ENCODE measurements at regions not wholly inside any gene's neighbourhood (a gene's known extent, or its start where the extent isn't known, plus 50 kb on each side); places are given as distances from the start of the nearest gene placed in this dataset.
"Not testable (repeated sequence)": the region's sequence is repeated elsewhere in the genome, so short reads cannot be mapped to it uniquely, and the experiment has no call there.

DNA sequence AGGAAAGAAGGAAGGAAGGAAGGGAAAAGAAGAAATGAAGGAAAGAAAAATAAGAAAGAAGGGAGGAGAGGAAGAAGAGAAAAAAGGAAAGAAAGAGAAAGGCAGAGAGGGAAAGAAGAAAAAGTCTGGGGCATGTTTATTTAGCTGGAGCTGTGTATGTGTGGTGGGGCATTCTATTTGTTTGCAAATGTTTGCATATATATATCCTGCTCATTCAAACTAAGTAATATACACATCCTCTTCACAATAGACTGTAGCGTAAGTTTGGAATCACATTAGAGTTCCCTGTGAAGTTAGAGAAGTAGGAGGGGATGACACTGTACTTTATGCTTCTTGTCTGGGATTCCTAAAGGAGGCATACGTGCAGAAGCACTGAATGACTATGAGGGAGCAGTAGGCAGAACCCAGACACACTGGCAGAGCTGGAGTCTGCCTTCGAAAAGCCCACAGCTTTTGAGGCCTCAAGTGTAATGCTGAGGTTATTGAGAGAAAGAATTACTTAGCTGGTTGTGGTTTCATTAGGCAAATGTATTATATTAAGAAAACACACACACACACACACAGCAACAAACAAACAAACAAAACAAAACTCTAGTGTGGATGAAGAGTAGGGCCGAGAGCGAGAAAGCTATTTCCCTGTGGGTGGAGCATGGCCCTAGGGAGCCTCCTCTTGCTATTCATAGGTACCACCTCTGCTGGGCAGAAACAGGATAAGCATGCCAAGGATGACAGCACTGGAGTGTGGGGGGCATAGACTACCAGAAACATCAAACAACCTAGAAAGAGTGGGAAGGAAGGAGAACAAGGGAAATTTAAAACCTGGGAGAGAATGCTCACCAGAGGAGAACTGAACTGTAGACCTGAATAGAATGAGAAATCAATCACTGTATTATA, 905.1 kb upstream of the NXPH2 start:
- DNase-seq = no peak

DNA sequence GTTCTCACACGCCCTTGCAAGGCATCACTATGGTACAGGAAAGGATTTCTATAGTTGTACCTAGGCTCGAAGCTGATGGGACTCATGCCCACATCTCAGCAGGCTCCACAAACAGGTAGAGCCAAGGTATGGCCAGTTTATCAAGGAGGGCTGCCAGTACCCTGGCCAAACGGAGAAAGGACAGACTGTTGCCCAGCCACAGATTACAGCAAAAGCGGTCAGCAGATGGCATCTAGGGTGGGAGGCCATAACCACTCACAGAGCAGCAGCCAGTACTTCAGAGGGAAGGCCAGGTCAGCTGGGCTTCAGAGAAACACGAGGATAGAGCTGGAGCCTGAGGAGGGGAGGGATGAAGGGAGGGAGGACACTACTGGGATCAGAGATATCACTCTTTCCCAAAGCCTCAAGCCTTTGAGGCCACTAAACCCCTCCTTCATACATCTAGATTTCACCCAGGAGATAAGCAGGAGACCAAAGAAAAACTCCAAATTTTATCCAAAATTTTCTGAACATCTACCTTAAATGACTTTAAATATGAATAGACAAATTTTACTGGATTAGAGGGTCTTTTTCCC, 904.2 kb upstream of the NXPH2 start:
- DNase-seq = no peak

DNA sequence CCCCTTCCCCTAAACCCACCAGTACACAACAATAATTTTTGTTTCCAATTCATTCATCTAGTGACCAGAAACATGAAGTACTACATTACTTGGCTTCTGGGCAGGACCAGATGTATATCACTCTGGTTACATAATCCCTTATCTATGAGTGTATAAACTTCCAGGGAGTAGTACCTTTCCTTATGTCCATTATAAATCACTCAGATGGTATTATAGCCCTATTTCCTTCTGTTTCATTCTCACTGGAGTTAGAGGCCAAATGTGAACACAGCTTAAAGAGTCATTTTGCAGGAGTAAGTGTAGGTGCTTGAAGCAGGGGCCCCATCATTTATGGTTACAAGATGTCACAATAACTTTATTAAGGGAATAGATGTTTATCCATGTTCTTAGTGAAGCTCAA, 894.4 kb upstream of the NXPH2 start:
- no peak for DNase-seq

DNA sequence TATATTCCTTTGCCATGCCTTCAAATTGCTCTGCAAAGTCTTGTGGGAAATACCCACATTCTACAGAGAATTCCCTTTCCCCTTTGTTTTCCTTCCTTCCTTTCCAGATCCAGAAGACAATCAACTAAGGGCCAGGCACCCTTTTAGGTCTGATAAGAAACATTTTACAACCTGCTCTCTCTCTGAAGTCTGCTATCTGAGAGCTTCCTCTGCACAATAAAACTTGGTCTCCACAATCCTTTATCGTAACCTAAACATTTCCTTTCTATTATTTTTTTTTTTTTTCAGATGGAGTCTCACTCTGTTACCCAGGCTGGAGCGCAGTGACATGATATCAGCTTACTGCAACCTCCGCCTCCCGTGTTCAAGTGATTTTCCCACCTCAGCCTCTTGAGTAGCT, 893.3 kb upstream of the NXPH2 start:
- not testable (repeated sequence) for DNase-seq

DNA sequence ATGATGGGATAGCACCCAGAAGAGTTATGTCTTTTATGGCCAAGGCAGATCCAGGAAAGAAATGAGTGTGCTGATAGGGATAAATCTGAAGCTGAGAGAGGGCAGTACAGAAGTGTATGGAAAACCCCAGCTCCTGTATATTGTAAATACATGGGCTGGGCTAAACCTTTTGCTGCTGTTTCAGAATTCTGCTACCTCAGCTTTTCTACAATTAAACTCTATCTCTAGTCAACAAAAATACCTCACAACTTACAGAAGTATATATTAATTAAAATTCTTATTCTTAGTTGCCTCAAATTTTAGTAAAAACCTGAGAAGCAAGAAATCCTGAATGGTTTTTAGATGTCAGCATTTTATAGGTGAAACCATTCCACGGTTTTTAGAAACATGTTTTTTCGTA, 889.5 kb upstream of the NXPH2 start:
- no peak for DNase-seq

DNA sequence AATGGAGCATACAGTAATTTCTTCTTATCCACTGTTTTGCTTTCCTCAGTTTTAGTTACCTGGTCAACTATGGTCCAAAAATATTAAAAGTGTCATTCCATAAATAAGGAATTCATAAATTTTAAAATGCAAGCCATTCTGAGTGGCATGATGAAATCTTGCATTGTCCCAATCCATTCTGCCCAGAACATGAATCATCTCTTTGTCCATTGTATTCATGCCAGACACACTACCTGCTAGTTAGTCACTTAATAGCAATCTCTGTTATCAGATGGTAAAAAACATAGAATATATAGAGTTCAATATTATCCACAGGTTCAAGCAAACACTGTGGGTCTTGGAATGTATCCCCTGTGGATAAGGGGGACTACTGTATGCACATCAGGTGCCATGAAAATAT, 872.2 kb upstream of the NXPH2 start:
- no peak for DNase-seq

DNA sequence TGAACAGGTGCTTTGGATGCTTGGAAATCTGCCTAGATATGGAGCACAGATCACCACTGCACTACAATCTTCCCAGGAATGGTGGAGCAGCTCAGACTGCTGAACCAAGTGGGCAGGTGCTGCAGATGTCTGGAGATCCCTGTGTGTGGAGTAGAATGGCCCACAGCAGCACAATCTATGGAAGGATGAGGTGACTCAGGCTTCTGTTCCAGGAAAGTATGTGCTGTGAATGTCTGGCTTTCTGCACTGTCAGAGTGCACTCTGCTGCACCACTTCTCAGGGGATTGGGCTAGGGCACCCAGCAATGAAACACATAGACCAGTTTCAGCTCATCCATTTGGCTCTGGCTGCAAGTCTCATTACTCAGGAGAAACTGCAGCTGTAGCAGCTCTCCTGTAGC, 865.4 kb upstream of the NXPH2 start:
- no peak for DNase-seq

DNA sequence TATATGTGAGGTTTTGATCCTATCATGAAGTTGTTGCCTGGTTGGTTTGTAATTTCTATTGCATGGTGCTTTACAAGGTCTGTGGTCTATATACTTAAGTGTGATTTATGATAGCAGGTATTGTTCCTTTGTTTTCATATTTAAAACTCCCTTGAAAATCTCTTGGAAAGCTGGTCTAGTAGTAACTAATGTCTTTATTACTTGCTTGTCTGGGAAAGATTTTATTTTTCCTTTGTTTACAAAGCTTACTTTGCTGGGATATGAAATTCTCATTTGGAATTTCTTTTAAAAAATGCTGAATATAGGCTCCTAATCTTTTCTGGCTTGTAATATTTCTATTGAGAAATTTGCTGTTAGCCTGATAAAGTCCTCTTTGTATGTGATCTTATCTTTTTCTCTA, 862.9 kb upstream of the NXPH2 start:
- no peak for DNase-seq

DNA sequence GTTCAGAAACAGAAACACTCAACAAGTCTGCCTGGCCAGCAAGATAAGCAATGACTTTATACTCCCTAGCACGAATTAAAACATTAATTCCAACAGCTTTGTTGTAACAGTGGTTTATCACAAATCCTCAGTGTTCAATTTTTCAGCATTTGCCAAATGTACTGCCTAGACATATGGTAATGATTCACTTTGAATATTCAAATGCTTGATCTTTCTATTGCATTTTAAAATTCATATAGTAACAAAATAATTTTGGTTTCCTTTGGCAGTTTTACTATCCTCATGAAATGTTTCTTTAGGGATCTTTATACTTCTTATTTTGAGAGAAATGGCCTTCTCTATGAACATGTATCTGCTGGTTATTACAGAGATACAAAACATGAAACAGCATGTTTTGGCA, 851.8 kb upstream of the NXPH2 start:
- DNase-seq = peak; percentile 4

DNA sequence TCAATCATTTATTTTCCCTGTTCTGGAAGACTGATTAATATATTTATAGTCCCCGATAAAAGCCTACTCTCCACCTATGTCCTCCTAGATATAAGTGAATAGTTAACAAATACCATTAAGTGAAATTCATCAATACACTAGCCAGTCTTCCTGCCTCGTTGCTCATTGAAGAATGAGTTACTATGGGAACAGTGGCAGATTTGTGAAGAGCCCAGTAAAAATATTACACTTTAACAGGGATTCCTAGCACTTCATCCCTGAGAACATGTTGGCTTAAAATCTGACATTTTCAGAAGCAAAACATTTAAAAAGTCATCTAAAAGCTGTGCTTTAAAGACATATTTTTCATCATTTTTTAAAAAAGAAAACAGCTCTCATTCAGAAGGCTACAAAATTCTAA, 848.7 kb upstream of the NXPH2 start:
- no peak for DNase-seq

DNA sequence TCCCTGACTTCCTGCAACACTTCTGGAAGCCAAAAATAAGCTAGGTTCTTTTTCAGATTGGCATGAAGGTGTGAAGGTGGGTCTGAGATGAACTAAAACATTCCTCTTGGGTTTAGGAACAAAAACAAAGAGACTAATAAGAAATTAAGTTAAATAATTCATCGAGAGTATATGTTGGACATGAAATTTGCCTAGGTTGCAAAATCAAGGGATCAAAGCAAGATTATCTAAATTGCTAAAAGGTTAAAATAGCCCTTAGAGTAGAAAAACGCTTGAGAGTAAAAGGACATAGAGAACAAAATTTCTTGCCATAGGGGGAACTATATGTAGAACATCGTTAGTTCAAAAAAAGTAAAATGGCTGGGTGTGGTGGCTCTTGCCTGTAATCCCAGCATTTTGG, 845.9 kb upstream of the NXPH2 start:
- DNase-seq = no peak

DNA sequence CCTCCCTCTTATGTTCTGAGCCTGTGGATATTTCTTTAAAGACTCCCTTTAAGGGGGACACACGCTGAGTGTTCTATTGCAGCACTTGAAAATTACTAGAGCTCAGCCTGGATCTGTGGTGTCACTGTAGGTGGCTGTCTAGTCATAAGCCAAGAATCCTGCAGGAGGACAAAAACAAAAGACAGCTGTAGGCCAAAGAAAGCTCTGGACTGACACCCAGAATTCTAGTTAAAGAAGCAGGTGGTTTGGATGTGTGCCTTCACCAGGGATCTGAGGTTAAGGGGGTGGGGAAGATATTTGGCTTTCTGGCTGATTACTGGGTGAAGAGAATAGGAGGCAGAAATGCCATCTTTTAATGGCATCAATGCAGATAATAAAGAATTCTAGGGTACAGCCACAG, 842.5 kb upstream of the NXPH2 start:
- no peak for DNase-seq

DNA sequence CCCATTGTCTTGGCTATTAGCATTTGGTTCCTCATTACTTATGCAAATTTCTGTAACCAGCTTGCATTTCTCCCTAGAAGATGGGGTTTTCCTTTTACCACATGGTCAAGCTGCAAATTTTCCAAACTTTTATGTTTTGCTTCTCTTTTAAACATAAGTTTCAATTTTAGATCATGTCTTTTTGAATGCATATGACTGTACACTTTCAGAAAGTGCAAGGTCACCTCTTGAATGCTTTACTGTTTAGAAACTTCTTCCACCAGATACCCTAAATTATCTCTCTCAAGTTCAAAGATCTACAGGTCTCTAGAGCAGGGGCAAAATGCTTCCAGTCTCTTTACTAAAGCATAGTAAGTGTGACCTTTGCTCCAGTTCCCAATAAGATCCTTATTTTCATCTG, 837.6 kb upstream of the NXPH2 start:
- no peak for DNase-seq

DNA sequence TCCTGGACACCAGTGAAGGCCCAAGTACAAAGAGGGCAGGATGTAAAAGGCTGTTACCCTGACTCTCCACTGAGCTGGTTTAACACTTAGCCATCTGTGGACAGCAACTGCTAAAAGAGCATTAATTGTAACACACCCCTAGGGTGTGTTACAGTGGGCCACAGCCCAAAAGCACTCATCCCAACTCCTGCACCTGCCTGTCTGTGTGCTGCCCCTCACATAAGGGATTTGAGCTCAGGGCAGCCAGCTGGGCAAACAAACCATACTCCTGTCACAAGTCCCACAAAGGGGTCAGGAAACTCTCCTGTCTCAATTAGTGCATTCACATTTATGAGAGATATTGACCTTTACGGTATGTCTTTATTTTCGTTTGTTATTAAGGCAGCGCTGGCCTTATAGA, 833.1 kb upstream of the NXPH2 start:
- DNase-seq = no peak

DNA sequence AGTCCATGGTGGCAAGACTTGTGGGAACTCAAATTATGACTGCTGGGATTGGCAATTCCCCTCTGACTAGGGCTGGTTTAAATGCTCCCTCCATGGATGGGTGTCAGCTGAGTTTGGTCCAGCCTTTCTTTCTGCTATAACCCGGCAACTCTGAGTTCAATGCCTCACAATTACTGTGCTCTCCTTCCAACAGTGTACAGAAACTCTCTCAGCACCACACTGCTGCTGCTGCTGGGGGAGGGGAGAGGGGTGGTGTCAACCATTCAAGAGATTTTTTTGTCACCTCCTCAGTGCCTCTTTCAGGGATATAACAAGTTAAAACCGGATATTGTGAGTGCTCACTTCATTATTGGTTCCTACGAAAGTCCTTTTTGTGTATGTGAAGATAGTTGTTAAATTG, 830.3 kb upstream of the NXPH2 start:
- no peak for DNase-seq

DNA sequence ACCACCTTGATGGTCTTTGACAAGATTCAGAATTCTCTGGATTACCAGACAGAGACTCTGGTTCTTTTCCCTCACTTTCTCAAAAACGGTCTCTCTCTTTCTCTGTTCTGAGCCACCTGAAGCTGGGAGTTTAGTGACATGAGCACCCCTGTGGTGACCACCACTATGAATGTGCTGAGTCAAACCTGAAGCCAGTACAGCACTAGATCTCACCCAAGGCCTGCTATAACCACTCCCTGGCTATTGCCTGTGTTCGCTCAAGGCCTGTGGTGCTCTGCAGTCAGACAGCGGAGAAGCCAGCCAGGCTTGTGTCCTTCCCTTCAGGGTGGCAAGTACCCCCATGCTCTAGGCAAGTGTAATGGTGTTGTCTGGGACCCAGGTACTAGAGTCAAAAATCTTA, 828.9 kb upstream of the NXPH2 start:
- no peak for DNase-seq

DNA sequence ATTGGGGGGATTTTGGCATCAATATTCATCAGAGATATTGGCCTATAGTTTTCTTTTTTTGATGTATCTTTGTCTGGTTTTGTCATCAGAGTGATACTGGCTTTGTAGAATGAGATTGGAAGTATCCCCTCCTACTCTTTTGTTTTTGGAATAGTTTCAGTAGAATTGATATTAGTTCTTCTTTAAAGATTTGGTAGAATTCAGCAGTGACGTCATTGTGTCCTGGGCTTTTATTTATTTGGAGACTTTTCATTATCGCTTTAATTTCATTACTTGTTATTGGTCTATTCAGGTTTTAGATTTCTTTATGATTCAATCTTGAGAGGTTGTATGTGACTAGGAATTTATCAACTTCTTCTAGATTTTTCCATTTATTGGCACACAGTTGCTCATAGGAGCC, 825.5 kb upstream of the NXPH2 start:
- no peak for DNase-seq

DNA sequence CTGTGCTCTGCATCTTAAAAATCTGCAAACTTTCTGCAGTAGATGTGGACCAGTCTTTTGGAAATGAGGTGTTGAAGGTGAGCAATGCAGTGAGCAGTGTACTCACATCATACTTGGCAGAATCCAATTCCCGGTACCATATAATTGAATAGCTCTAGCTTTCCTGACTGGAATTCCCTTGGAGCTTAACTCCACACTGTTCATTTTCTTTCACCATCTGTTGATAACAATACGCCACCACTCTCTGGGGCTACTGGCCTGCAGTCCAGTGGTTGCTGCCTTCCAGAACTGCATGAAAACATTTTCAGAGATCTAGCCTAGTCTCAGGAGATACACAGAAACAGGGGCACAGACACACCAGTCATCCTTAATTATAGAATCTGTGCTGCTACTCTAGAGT, 820.0 kb upstream of the NXPH2 start:
- no peak for DNase-seq

DNA sequence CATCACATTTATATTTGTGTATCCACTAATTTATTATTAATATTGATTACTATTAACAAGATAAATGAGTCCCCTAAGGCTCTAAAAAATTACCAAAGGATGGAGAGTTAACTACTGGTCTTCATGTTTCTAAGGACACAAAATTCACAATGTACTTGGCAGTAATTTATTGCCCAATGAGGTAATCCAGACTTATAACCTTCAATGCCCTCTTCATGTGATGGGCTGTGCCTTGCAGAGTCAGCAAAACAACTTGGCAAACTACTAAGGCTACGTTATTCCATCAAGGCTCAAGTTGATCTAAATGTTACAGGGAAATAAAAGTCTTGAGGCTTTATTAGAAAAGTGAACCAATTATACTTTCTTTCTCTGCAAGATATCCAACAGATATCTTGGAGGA, 804.9 kb upstream of the NXPH2 start:
- DNase-seq = no peak

DNA sequence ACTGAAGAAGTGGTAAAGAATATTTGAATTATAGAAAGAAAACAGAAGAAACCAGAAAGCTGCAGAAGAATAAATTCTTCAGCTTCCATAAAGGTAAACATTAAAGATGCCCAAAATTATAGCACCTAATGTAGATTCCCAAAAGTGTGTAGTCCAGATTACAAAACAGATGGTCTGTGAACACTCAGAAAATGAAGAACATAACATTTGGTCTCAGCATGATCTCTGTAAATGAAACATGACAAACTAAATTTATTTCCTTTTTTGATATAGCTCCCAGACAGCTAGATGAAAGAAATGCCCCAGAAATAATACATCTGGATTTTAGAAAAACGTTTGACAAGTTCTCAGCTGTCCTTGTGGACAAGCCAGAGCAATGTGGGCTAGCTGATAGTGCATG, 794.2 kb upstream of the NXPH2 start:
- DNase-seq = no peak

DNA sequence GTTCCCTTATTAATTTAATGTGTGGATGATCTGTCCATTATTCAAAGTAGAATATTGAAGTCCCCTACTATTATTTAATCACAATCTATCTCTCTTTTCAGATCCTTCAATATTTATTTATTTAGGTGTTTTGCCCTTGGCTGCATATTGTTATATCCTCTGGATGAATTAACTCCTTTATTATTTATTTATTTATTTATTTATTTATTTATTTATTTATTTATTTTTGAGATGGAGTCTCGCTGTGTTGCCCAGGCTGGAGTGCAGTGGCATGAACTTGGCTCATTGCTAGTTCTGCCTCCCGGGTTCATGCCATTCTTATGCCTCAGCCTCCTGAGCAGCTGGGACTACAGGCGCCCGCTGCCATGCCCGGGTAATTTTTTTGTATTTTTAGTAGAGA, 776.6 kb upstream of the NXPH2 start:
- DNase-seq = no peak

DNA sequence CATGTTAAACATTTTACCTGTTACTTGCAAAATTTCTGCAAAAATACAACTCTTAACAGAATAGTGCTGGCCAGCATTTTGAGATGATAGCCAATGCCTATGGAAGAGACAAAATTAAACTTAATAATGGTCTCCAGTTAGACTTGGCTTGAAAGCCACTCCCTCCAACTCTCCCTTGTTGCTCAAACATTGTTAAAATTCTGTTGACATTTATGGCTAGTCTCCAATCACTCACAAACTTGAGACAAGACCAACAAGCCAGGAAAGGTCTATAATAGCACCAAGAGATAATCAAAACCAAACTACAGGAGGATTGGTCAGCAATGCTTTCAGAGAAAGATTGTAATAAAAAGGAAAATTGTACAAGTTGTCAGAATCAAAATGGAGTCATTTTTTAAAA, 770.7 kb upstream of the NXPH2 start:
- no peak for DNase-seq

DNA sequence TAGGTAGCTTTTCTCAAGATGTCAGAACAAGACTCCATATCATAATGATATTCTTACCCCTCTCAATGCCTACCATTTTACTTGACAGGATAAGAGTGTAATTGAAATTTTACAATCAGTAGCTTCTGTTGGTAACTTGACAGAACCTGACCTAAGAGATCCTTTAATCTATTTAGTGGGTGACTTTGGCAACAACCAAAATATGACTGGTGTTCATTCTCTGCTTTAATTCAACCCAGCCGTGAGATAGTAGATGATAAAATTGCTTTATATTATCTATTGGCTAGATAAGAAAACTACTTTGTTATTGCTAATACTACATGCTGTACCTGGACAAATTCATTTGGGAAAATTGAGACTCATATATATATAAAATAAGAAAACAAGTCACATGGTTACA, 770.2 kb upstream of the NXPH2 start:
- DNase-seq = no peak

DNA sequence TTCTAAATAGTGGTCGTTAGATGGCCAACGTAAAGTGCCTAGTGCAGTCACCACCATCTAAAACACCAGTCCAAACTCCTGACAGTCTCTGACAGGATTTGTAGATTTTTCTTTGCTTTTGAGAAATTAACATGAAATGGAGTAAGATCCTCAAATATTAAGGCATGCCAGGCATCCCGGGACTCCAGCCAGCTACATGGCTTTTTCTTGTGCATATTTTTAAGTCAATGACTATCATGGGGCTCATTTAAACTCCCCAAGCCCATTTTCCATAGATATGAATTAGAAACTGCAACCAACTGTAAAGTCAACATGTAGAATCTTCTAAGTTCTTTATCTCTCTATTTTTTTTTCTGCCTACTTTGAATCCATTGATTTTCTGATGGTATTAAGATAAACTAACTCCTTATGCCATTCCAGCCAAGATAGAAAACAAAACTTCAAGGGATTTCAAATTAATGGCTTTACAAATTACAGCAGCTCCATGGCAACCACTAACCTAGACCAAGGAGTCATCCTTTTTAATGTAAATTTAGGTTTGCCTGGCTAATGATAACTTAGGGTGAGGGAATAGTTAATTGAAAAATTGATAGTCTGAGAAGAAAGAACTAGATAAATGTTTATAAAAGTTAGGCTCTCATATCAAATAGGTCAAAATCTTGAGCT, 764.1 kb upstream of the NXPH2 start:
- peak; percentile 2 for DNase-seq

All from hindlimb muscle (tissue), 1 donor.